Prostate gland (tissue), 2 donors: ENCODE measurements at regions not wholly inside any gene's neighbourhood (a gene's known extent, or its start where the extent isn't known, plus 50 kb on each side); places are given as distances from the start of the nearest gene placed in this dataset.

Experiments
- CTCF ChIP-seq, 4 experiments: fragments of 200-600 bp in 2 of 4; fragments of 450-650 bp in 2 of 4; sonication (generic) in 2 of 4; IDR thresholded peaks; 1 replicate in 3 of 4; 2 replicates in 1 of 4; pipeline ENCODE4 v1.5.1; 2016 to 2019; ENCODE audit warnings: antibody characterized with exemption in 4 of 4, mild to moderate bottlenecking in 2 of 4, moderate library complexity in 2 of 4
- POLR2A ChIP-seq: fragments of 450-650 bp; IDR thresholded peaks from one replicate; pipeline ENCODE4 v1.6.1; 2016; ENCODE audit warnings: antibody characterized with exemption, mild to moderate bottlenecking

GRCh38 chr6:94670017-94670416, 907.3 kb upstream of the MANEA start:
- TF ChIP-seq CTCF (IDR thresholded peaks at IDR 0.05) (no peak), POLR2A (no peak)
